WTC11 (cell line): ENCODE measurements at regions not wholly inside any gene's neighbourhood (a gene's known extent, or its start where the extent isn't known, plus 50 kb on each side); places are given as distances from the start of the nearest gene placed in this dataset.
"Not testable (repeated sequence)": the region's sequence is repeated elsewhere in the genome, so short reads cannot be mapped to it uniquely, and the experiment has no call there.

Experiments used
- ATAC-seq: fragments of 200-7000 bp; cut with Tn5 transposase; 2 replicates; pipeline ENCODE4 v1.10.0; 2021; ENCODE audit warnings: mild to moderate bottlenecking, moderate library complexity
- CTCF ChIA-PET: fragments of 300-600 bp; sonication (Branson Sonifier 250); formaldehyde crosslinking; loops from one replicate; lab custom pipeline; 2021; ENCODE audit warnings: antibody characterized with exemption; lab: Charles Lee
- POLR2A ChIA-PET: fragments of 350-600 bp; sonication (Branson Sonifier 250); formaldehyde crosslinking; loops from one replicate; lab custom pipeline; 2021; ENCODE audit warnings: antibody characterized with exemption; lab: Charles Lee
- DNase-seq: peaks from one replicate; pipeline ENCODE4 v3.0.0; 2021; ENCODE audit warnings: low spot score
- H3K27ac Mint-ChIP-seq: 2 replicates; pipeline ENCODE4 v1.8.0; 2021; ENCODE audit warnings: mixed read lengths
- H3K27me3 Mint-ChIP-seq: 2 replicates; pipeline ENCODE4 v1.8.0; 2021; ENCODE audit warnings: low read depth, mild to moderate bottlenecking, moderate library complexity, mixed read lengths
- H3K36me3 Mint-ChIP-seq: 2 replicates; pipeline ENCODE4 v1.8.0; 2021; ENCODE audit warnings: mixed read lengths
- H3K4me1 Mint-ChIP-seq: 2 replicates; pipeline ENCODE4 v1.8.0; 2022; ENCODE audit warnings: mixed read lengths
- H3K4me3 Mint-ChIP-seq: 2 replicates; pipeline ENCODE4 v1.8.0; 2021; ENCODE audit warnings: mild to moderate bottlenecking, moderate library complexity, mixed read lengths
- H3K9me3 Mint-ChIP-seq: 2 replicates; pipeline ENCODE4 v1.8.0; 2021; ENCODE audit warnings: mixed read lengths
- CREM ChIP-seq: sonication (generic); formaldehyde crosslinking; IDR thresholded peaks from 2 replicates; pipeline ENCODE4 v1.8.1; 2022; ENCODE audit warnings: mild to moderate bottlenecking, missing genetic modification reagents, moderate library complexity
- GRHL2 ChIP-seq: fragments of 250-450 bp; sonication (Bioruptor Pico); IDR thresholded peaks from 2 replicates; pipeline ENCODE4 v1.8.0; 2022; ENCODE audit warnings: mild to moderate bottlenecking, moderate library complexity; ENCODE audit not compliant: insufficient replicate concordance, severe bottlenecking
- JAZF1 ChIP-seq: fragments of 250-450 bp; sonication (Bioruptor Pico); IDR thresholded peaks from 2 replicates; pipeline ENCODE4 v1.9.0; 2021; ENCODE audit warnings: moderate library complexity, mild to moderate bottlenecking, inconsistent platforms
- NFYB ChIP-seq: sonication (generic); formaldehyde crosslinking; conservative IDR thresholded peaks from 2 replicates; pipeline ENCODE4 v1.8.0; 2022; ENCODE audit warnings: low read depth, missing genetic modification reagents
- ZBTB21 ChIP-seq: sonication (generic); formaldehyde crosslinking; IDR thresholded peaks from 2 replicates; pipeline ENCODE4 v1.8.1; 2023; ENCODE audit warnings: mild to moderate bottlenecking, missing genetic modification reagents, borderline replicate concordance
- ZNF219 ChIP-seq: sonication (generic); formaldehyde crosslinking; IDR thresholded peaks from 2 replicates; pipeline ENCODE4 v1.8.0; 2023; ENCODE audit warnings: missing genetic modification reagents, mild to moderate bottlenecking, borderline replicate concordance
- ZNF232 ChIP-seq: sonication (generic); formaldehyde crosslinking; IDR thresholded peaks from 2 replicates; pipeline ENCODE4 v1.8.0; 2022; ENCODE audit warnings: mild to moderate bottlenecking, missing genetic modification reagents
- ZNF396 ChIP-seq: fragments of 250-450 bp; sonication (Bioruptor Pico); IDR thresholded peaks from 2 replicates; pipeline ENCODE4 v1.8.0; 2021; ENCODE audit warnings: mild to moderate bottlenecking, moderate library complexity, borderline replicate concordance
- ZSCAN18 ChIP-seq: fragments of 250-450 bp; sonication (Bioruptor Pico); IDR thresholded peaks from 2 replicates; pipeline ENCODE4 v2.1.2; 2022; ENCODE audit warnings: mild to moderate bottlenecking, moderate library complexity
- TF ChIP-seq, protein P1 (sequence below): sonication (generic); formaldehyde crosslinking; IDR thresholded peaks from 2 replicates; pipeline ENCODE4 v1.8.0; 2023; ENCODE audit warnings: missing genetic modification reagents, mild to moderate bottlenecking, borderline replicate concordance
- TF ChIP-seq, protein P2 (sequence below): fragments of 250-450 bp; sonication (Bioruptor Pico); IDR thresholded peaks from 2 replicates; pipeline ENCODE4 v1.9.0; 2021; ENCODE audit warnings: mild to moderate bottlenecking
- TF ChIP-seq, protein P3 (sequence below): sonication (generic); formaldehyde crosslinking; IDR thresholded peaks from 2 replicates; pipeline ENCODE4 v1.8.1; 2023; ENCODE audit warnings: mild to moderate bottlenecking, missing genetic modification reagents, moderate library complexity
- TF ChIP-seq, protein P4 (sequence below): sonication (generic); formaldehyde crosslinking; IDR thresholded peaks from 2 replicates; pipeline ENCODE4 v1.8.1; 2022; ENCODE audit warnings: low read depth, mild to moderate bottlenecking, moderate library complexity, missing genetic modification reagents, borderline replicate concordance
- TF ChIP-seq, protein P5 (sequence below): sonication (generic); formaldehyde crosslinking; IDR thresholded peaks from 2 replicates; pipeline ENCODE4 v1.8.0; 2022; ENCODE audit warnings: mild to moderate bottlenecking, missing genetic modification reagents

DNA sequence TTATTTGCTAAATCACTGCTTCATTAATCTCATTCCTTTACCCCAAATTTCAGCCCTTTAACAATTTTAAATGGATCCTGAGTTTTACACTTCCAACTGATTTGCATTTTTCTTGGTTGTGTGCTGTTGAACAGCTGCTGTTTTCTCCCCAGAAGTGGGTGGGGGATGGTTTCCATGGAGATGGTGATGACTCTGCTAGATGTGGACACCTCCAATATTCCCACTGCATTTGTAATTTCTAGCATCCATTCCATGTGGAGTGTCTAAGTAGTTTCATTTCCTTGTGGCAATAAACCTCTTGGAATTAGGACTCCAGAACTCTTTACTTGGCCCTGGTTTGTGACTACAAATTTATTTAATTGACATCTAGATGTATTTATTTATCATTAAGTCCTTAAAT is 330.4 kb downstream of the GBA3 start (continued):
- TF ChIP-seq, protein P1, sequence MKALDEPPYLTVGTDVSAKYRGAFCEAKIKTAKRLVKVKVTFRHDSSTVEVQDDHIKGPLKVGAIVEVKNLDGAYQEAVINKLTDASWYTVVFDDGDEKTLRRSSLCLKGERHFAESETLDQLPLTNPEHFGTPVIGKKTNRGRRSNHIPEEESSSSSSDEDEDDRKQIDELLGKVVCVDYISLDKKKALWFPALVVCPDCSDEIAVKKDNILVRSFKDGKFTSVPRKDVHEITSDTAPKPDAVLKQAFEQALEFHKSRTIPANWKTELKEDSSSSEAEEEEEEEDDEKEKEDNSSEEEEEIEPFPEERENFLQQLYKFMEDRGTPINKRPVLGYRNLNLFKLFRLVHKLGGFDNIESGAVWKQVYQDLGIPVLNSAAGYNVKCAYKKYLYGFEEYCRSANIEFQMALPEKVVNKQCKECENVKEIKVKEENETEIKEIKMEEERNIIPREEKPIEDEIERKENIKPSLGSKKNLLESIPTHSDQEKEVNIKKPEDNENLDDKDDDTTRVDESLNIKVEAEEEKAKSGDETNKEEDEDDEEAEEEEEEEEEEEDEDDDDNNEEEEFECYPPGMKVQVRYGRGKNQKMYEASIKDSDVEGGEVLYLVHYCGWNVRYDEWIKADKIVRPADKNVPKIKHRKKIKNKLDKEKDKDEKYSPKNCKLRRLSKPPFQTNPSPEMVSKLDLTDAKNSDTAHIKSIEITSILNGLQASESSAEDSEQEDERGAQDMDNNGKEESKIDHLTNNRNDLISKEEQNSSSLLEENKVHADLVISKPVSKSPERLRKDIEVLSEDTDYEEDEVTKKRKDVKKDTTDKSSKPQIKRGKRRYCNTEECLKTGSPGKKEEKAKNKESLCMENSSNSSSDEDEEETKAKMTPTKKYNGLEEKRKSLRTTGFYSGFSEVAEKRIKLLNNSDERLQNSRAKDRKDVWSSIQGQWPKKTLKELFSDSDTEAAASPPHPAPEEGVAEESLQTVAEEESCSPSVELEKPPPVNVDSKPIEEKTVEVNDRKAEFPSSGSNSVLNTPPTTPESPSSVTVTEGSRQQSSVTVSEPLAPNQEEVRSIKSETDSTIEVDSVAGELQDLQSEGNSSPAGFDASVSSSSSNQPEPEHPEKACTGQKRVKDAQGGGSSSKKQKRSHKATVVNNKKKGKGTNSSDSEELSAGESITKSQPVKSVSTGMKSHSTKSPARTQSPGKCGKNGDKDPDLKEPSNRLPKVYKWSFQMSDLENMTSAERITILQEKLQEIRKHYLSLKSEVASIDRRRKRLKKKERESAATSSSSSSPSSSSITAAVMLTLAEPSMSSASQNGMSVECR = no peak
- TF ChIP-seq ZNF232 (no peak), ZBTB21 (CRISPR knock-in tag) (no peak)

DNA sequence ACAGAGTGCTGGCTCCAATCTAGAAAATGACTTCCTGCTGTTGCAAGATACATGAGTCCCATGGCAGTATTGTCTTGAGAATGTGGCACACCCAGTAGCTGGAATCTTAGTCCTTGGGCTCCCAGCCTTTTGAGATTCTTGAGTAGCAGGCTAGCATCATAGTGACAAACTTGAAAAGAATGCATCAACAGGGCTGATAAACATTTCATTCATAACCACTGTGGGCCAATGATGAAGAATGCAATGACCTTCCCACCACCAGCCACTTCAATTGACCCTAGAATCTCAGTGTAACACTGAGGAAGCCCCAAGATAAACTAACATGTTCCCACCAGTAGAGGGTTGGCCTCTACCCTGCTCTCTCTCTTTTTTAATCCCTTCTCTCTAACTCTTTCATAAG is 329.3 kb downstream of the GBA3 start:
- H3K27me3 Mint-ChIP-seq = no peaks in the 10 kb centered on the region
- POLR2A ChIA-PET = no interaction called here
- no peak for TF ChIP-seq JAZF1 (CRISPR knock-in tag)
- TF ChIP-seq, protein P2, sequence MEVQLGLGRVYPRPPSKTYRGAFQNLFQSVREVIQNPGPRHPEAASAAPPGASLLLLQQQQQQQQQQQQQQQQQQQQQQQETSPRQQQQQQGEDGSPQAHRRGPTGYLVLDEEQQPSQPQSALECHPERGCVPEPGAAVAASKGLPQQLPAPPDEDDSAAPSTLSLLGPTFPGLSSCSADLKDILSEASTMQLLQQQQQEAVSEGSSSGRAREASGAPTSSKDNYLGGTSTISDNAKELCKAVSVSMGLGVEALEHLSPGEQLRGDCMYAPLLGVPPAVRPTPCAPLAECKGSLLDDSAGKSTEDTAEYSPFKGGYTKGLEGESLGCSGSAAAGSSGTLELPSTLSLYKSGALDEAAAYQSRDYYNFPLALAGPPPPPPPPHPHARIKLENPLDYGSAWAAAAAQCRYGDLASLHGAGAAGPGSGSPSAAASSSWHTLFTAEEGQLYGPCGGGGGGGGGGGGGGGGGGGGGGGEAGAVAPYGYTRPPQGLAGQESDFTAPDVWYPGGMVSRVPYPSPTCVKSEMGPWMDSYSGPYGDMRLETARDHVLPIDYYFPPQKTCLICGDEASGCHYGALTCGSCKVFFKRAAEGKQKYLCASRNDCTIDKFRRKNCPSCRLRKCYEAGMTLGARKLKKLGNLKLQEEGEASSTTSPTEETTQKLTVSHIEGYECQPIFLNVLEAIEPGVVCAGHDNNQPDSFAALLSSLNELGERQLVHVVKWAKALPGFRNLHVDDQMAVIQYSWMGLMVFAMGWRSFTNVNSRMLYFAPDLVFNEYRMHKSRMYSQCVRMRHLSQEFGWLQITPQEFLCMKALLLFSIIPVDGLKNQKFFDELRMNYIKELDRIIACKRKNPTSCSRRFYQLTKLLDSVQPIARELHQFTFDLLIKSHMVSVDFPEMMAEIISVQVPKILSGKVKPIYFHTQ = no peak
- TF ChIP-seq CREM = no peak
- TF ChIP-seq GRHL2 (CRISPR knock-in tag) = no peak
- no peak for TF ChIP-seq NFYB (CRISPR knock-in tag)
- TF ChIP-seq, protein P3, sequence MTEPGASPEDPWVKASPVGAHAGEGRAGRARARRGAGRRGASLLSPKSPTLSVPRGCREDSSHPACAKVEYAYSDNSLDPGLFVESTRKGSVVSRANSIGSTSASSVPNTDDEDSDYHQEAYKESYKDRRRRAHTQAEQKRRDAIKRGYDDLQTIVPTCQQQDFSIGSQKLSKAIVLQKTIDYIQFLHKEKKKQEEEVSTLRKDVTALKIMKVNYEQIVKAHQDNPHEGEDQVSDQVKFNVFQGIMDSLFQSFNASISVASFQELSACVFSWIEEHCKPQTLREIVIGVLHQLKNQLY (CRISPR knock-in tag) = no peak
- TF ChIP-seq ZNF396 (CRISPR knock-in tag) = no peak
- no peak for TF ChIP-seq ZNF219 (CRISPR knock-in tag)
- H3K36me3 Mint-ChIP-seq = no peaks in the 10 kb centered on the region
- ATAC-seq = peak; percentile 48; the same call in 1 of the 2 replicates
- H3K4me1 Mint-ChIP-seq = no peaks in the 10 kb centered on the region
- CTCF ChIA-PET = interaction anchor here (1.5 kb wide), 1 partner anchor 125 kb away, joined by 3 read pairs; no protein-coding TSS in a partner anchor
- DNase-seq = no peak
- H3K4me3 Mint-ChIP-seq = no peak overlapping the region
- no peak overlapping the region for H3K27ac Mint-ChIP-seq
- H3K9me3 Mint-ChIP-seq = peaks cover 5% of the 10 kb centered on the region

DNA sequence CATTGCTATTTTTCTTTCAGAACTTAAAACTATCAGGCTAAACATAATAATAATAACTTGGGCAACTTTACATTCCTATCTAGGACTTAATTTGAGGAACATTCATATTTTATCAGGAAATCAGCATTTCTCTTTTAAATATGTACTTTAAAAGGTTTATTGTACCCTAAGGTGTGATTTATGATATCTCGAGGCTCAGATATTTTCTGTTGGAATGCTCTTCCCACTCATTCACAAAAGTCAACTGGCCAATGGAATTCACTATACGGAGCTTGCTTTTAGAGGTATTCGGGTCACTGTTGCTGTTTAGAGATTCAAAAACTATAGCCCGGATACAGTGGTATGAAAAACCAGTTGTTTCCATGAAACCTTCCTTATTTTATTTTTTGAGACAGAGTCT is 328.3 kb downstream of the GBA3 start:
- Mint-ChIP-seq H3K4me3 (no peak overlapping the region), H3K27me3 (no peaks in the 10 kb centered on the region), H3K4me1 (peaks cover 6% of the 10 kb centered on the region), H3K27ac (no peak overlapping the region), H3K9me3 (no peaks in the 10 kb centered on the region), H3K36me3 (no peaks in the 10 kb centered on the region)
- CTCF ChIA-PET = interaction anchor here (1.5 kb wide), 1 partner anchor 124 kb away, joined by 3 read pairs; no protein-coding TSS in a partner anchor
- DNase-seq = no peak
- TF ChIP-seq, protein P4, sequence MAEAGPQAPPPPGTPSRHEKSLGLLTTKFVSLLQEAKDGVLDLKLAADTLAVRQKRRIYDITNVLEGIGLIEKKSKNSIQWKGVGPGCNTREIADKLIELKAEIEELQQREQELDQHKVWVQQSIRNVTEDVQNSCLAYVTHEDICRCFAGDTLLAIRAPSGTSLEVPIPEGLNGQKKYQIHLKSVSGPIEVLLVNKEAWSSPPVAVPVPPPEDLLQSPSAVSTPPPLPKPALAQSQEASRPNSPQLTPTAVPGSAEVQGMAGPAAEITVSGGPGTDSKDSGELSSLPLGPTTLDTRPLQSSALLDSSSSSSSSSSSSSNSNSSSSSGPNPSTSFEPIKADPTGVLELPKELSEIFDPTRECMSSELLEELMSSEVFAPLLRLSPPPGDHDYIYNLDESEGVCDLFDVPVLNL (CRISPR knock-in tag) = no peak
- TF ChIP-seq, protein P5, sequence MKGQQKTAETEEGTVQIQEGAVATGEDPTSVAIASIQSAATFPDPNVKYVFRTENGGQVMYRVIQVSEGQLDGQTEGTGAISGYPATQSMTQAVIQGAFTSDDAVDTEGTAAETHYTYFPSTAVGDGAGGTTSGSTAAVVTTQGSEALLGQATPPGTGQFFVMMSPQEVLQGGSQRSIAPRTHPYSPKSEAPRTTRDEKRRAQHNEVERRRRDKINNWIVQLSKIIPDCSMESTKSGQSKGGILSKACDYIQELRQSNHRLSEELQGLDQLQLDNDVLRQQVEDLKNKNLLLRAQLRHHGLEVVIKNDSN (CRISPR knock-in tag) = no peak
- no peak for TF ChIP-seq ZNF219 (CRISPR knock-in tag)
- TF ChIP-seq ZSCAN18 (CRISPR knock-in tag) = no peak
- POLR2A ChIA-PET = no interaction called here
- no peak for ATAC-seq

DNA sequence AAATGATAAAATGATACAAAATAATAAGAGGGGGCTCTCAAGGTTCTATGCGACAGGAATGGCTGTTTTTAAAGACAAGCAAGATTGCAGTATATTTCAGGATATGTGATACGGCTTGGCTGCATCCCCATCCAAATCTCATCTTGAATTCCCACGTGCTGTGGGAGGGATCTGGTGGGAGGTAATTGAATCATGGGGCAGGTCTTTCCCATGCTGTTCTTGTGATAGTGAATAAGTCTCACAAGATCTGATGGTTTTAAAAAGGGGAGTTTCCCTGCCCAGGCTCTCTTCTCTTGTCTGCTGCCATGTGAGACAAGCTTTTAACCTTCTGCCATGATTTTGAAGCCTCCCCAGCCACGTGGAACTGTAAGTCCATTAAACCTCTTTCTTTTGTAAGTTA is 327.7 kb downstream of the GBA3 start:
- H3K4me3 Mint-ChIP-seq, POLR2A ChIA-PET, DNase-seq, H3K27ac Mint-ChIP-seq, H3K9me3 Mint-ChIP-seq, H3K27me3 Mint-ChIP-seq, ATAC-seq, H3K36me3 Mint-ChIP-seq: not testable (repeated sequence)
- CTCF ChIA-PET = interaction anchor here (1.5 kb wide), 1 partner anchor 123 kb away, joined by 3 read pairs; no protein-coding TSS in a partner anchor
- peaks cover 12% of the 10 kb centered on the region for H3K4me1 Mint-ChIP-seq
